Trophoblast cell (in vitro differentiated cells and primary cell): ENCODE measurements at regions not wholly inside any gene's neighbourhood (a gene's known extent, or its start where the extent isn't known, plus 50 kb on each side); places are given as distances from the start of the nearest gene placed in this dataset.

Source experiments
- DNase-seq, 2 donors: peaks; one replicate each; pipeline ENCODE4 v3.0.0-alpha.2; 2016
- H2AFZ ChIP-seq: 2 replicates; pipeline ENCODE4 v1.6.1; 2013; ENCODE audit warnings: low read length, moderate library complexity, mild to moderate bottlenecking; ENCODE audit not compliant: insufficient read depth, poor library complexity
- H2AK5ac ChIP-seq: 2 replicates; pipeline ENCODE4 v1.6.1; 2013; ENCODE audit warnings: mild to moderate bottlenecking, low read length
- H2BK120ac ChIP-seq: 2 replicates; pipeline ENCODE4 v1.6.1; 2013; ENCODE audit warnings: low read length, mild to moderate bottlenecking, moderate library complexity; ENCODE audit not compliant: insufficient read depth, poor library complexity
- H2BK12ac ChIP-seq: 2 replicates; pipeline ENCODE4 v1.6.1; 2013; ENCODE audit warnings: mild to moderate bottlenecking, low read length, moderate library complexity
- H2BK5ac ChIP-seq: 2 replicates; pipeline ENCODE4 v1.6.1; 2013; ENCODE audit warnings: low read length, low read depth, moderate library complexity, mild to moderate bottlenecking; ENCODE audit not compliant: poor library complexity
- H3K14ac ChIP-seq: 2 replicates; pipeline ENCODE4 v1.6.1; 2013; ENCODE audit warnings: mild to moderate bottlenecking, low read length
- H3K18ac ChIP-seq: 2 replicates; pipeline ENCODE4 v1.6.1; 2013; ENCODE audit warnings: mild to moderate bottlenecking, low read length
- H3K23ac ChIP-seq: 2 replicates; pipeline ENCODE4 v1.6.1; 2013; ENCODE audit warnings: low read length
- H3K27ac ChIP-seq: 2 replicates; pipeline ENCODE4 v1.5.1; 2013; ENCODE audit warnings: low read depth, mild to moderate bottlenecking, inconsistent platforms, low read length, moderate library complexity
- H3K27me3 ChIP-seq: 2 replicates; pipeline ENCODE4 v1.6.1; 2013; ENCODE audit warnings: inconsistent platforms, mild to moderate bottlenecking, low read length, moderate library complexity; ENCODE audit not compliant: insufficient read depth
- H3K36me3 ChIP-seq, 2 experiments: 1 replicate in 1 of 2; 2 replicates in 1 of 2; pipeline ENCODE4 v1.6.1; 2013; ENCODE audit warnings: low read length in 2 of 2, mild to moderate bottlenecking in 2 of 2, moderate library complexity in 1 of 2; ENCODE audit not compliant: insufficient read depth in 2 of 2, control insufficient read depth in 1 of 2
- H3K4ac ChIP-seq: 2 replicates; pipeline ENCODE4 v1.6.1; 2013; ENCODE audit warnings: low read depth, mild to moderate bottlenecking, low read length, moderate library complexity
- H3K4me1 ChIP-seq, 2 experiments: 1 replicate in 1 of 2; 2 replicates in 1 of 2; pipeline ENCODE4 v1.6.1; 2013; ENCODE audit warnings: low read length in 2 of 2, mild to moderate bottlenecking in 2 of 2, moderate library complexity in 1 of 2; ENCODE audit not compliant: insufficient read depth in 2 of 2, control insufficient read depth in 1 of 2
- H3K4me2 ChIP-seq: 2 replicates; pipeline ENCODE4 v1.6.1; 2013; ENCODE audit warnings: inconsistent platforms, mild to moderate bottlenecking, low read length, moderate library complexity
- H3K4me3 ChIP-seq: 2 replicates; pipeline ENCODE4 v1.5.1; 2013; ENCODE audit warnings: mild to moderate bottlenecking, low read depth, low read length, inconsistent platforms
- H3K79me1 ChIP-seq: one replicate; pipeline ENCODE4 v1.6.1; 2013; ENCODE audit warnings: low read length
- H3K79me2 ChIP-seq: 2 replicates; pipeline ENCODE4 v1.6.1; 2013; ENCODE audit warnings: low read length, mild to moderate bottlenecking; ENCODE audit not compliant: control insufficient read depth, insufficient read depth, poor library complexity
- H3K9ac ChIP-seq: 2 replicates; pipeline ENCODE4 v1.6.1; 2013; ENCODE audit warnings: mild to moderate bottlenecking, low read length
- H3K9me3 ChIP-seq: 2 replicates; pipeline ENCODE4 v1.6.1; 2013; ENCODE audit warnings: low read depth, mild to moderate bottlenecking, control low read depth, inconsistent platforms, low read length; ENCODE audit not compliant: insufficient read depth
- H4K12ac ChIP-seq: 2 replicates; pipeline ENCODE4 v1.6.1; 2013; ENCODE audit warnings: low read depth, mild to moderate bottlenecking, low read length, moderate library complexity
- H4K8ac ChIP-seq: 2 replicates; pipeline ENCODE4 v1.6.1; 2013; ENCODE audit warnings: low read depth, mild to moderate bottlenecking, low read length, moderate library complexity
- H4K91ac ChIP-seq: one replicate; pipeline ENCODE4 v1.6.1; 2013; ENCODE audit warnings: low read depth, mild to moderate bottlenecking, low read length, moderate library complexity
- WGBS: extraction: QIAGEN DNeasy Blood & Tissue Kit; methylation state at CpG from one replicate; pipeline ENCODE4 v1.1.7; 2013; ENCODE audit warnings: missing lambda C conversion rate; ENCODE audit not compliant: insufficient read length, insufficient coverage; ENCODE audit errors: extremely low coverage; 5-methylcytosine and 5-hydroxymethylcytosine counted together

GRCh38 chr18:40555914-40556313, 1399.1 kb upstream of the PIK3C3 start:
- Histone ChIP-seq H3K27ac (no peak overlapping the region), H3K4me1 (no peaks in the 10 kb centered on the region), H2BK5ac (no peak overlapping the region), H3K18ac (no peak overlapping the region), H3K79me1 (no peaks in the 10 kb centered on the region), H3K9ac (no peak overlapping the region), H3K4ac (no peak overlapping the region), H2BK120ac (no peak overlapping the region), H3K4me2 (no peak overlapping the region), H2AFZ (no peak overlapping the region), H3K36me3 (no peaks in the 10 kb centered on the region), H2AK5ac (no peak overlapping the region), H3K79me2 (no peaks in the 10 kb centered on the region), H3K23ac (no peak overlapping the region), H4K8ac (no peak overlapping the region), H4K12ac (no peak overlapping the region), H3K9me3 (no peaks in the 10 kb centered on the region), H3K27me3 (no peaks in the 10 kb centered on the region), H3K4me3 (no peak overlapping the region), H3K14ac (no peak overlapping the region), H4K91ac (no peak overlapping the region), H2BK12ac (no peak overlapping the region)
- no CpG with 5 or more reads among the region's 4 CpGs for WGBS
- no peak for DNase-seq

- Histone ChIP-seq H3K27ac (no peak overlapping the region), H2BK120ac (no peak overlapping the region), H3K4me3 (no peak overlapping the region), H3K79me1 (no peaks in the 10 kb centered on the region), H2BK12ac (no peak overlapping the region), H3K4me1 (no peaks in the 10 kb centered on the region), H3K27me3 (no peaks in the 10 kb centered on the region), H4K12ac (no peak overlapping the region), H3K9ac (no peak overlapping the region), H3K23ac (no peak overlapping the region), H3K79me2 (no peaks in the 10 kb centered on the region), H3K4me2 (no peak overlapping the region), H3K14ac (no peak overlapping the region), H2BK5ac (no peak overlapping the region), H3K18ac (no peak overlapping the region), H3K9me3 (no peaks in the 10 kb centered on the region), H4K8ac (no peak overlapping the region), H3K4ac (no peak overlapping the region), H3K36me3 (no peaks in the 10 kb centered on the region), H2AK5ac (no peak overlapping the region), H4K91ac (no peak overlapping the region), H2AFZ (no peak overlapping the region)
- no peak for DNase-seq
Observed at GRCh38 chr18:40553029-40553428, 1402.0 kb upstream of the PIK3C3 start.

DNA sequence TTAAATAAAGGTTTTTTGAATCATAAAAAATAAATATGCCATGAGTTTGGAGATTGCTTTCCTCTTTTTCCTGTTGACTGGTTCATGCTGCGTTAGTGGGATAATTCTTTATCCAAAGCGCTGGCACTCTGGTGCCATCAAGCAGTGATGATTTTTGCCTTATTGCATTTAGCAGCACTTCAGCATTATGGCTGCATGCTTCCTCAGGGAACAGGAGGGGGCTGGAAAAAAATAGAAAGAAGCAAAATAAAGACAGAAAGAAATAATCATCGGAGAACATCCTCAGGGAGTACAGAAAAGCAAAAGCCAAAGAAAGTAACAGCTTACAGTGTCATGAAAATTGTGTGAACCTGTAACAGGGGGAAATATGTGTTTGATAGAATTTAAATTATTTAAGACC, 1408.2 kb upstream of the PIK3C3 start:
- no peak overlapping the region for H3K4ac ChIP-seq
- H2BK12ac ChIP-seq, result no peak overlapping the region
- no peaks in the 10 kb centered on the region for H3K9me3 ChIP-seq

GRCh38 chr18:40534723-40535122, 1420.3 kb upstream of the PIK3C3 start:
- Histone ChIP-seq H2BK5ac (no peak overlapping the region), H3K9ac (no peak overlapping the region), H4K8ac (no peak overlapping the region), H2BK120ac (no peak overlapping the region), H3K23ac (no peak overlapping the region), H4K12ac (no peak overlapping the region), H3K27me3 (no peaks in the 10 kb centered on the region), H4K91ac (no peak overlapping the region), H2BK12ac (no peak overlapping the region), H3K9me3 (no peaks in the 10 kb centered on the region), H3K4ac (no peak overlapping the region), H2AFZ (no peak overlapping the region), H3K4me3 (no peak overlapping the region), H3K18ac (no peak overlapping the region), H2AK5ac (no peak overlapping the region), H3K79me1 (no peaks in the 10 kb centered on the region), H3K4me2 (no peak overlapping the region), H3K27ac (no peak overlapping the region), H3K14ac (no peak overlapping the region), H3K36me3 (no peaks in the 10 kb centered on the region), H3K4me1 (peaks cover 0 to 2% of the 10 kb centered on the region in 2 experiments), H3K79me2 (no peaks in the 10 kb centered on the region)
- no CpG with 5 or more reads among the region's 2 CpGs for WGBS
- DNase-seq, result no peak

More for the DNA sequence above, 1408.2 kb upstream of the PIK3C3 start:
- Histone ChIP-seq H3K79me2 (no peaks in the 10 kb centered on the region), H2AK5ac (no peak overlapping the region), H3K4me2 (no peak overlapping the region), H3K9ac (no peak overlapping the region), H2AFZ (no peak overlapping the region), H4K91ac (no peak overlapping the region), H3K27me3 (no peaks in the 10 kb centered on the region), H3K36me3 (no peaks in the 10 kb centered on the region), H3K27ac (no peak overlapping the region), H4K12ac (no peak overlapping the region), H2BK5ac (no peak overlapping the region), H3K79me1 (no peaks in the 10 kb centered on the region), H3K23ac (no peak overlapping the region), H2BK120ac (no peak overlapping the region), H4K8ac (no peak overlapping the region), H3K18ac (no peak overlapping the region), H3K4me1 (no peaks in the 10 kb centered on the region), H3K14ac (no peak overlapping the region), H3K4me3 (no peak overlapping the region)
- WGBS, result no CpG with 5 or more reads among the region's 3 CpGs
- no peak for DNase-seq
